DMS79 treated with DMSO at 0.1 percent for 48 hours (cell line): ENCODE measurements at regions not wholly inside any gene's neighbourhood (a gene's known extent, or its start where the extent isn't known, plus 50 kb on each side); places are given as distances from the start of the nearest gene placed in this dataset.

Experiments
- DNase-seq: peaks from one replicate; lab custom pipeline; 2025; lab: John Stamatoyannopoulos, UW

DNA sequence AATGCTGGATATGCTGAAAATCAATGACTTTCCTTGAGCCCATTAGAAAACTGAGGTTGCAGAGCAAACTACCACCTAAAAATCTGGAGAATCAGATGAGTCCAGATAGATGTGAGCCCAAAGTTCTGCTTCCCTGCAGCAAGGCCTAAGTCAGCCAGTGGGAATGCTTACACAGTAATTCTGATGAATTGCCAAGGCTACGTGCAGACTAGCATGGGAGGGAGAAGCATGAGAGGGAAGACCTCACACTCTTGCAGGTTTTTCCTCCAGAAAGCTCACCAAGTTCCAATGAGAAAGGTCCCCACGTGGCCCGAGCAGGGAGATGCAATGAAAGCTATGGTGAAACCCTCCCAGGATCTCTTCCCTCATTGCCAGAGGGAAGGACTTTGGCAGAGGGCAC, 104.8 kb upstream of the SIRPA start:
- DNase-seq: no peak

DNA sequence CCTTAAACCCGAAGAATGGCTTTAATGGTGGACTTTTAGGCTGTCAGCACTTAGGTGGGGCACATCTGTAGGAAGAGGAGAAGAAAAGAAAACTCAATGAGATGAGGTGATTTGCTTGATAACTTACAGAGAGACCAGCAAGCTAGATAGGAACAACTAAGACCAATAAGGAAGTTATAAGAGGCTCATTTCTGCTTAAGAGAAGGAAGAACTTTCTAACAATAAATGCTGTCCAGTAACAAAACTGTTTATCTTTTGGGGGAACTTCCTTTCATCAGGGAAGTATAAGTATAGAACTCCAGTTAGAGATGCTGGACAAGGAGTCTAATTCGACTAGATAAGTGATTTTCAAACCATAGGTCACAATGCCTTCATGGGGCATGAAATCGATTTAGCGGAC, 107.2 kb upstream of the SIRPA start:
- no peak for DNase-seq

DNA sequence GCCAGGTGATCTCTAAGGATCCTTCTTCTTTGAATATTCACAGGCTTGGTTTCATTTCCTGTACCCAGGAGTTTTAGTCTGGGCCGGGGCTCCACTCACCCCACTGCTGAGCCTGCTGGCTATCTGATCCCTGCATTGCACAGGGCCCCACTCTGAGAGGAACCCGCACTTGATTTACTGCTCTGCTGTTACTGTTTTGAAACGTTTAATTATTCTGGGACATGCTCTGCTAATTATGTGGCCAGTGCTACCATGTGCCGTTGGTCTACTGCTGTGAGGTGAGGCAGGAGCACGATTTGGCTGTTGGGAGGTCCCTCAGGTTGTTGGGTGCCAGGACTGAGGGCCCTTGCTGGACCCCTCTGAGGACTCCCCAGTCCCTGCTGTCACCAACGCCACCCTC, 108.7 kb upstream of the SIRPA start:
- no peak for DNase-seq

DNA sequence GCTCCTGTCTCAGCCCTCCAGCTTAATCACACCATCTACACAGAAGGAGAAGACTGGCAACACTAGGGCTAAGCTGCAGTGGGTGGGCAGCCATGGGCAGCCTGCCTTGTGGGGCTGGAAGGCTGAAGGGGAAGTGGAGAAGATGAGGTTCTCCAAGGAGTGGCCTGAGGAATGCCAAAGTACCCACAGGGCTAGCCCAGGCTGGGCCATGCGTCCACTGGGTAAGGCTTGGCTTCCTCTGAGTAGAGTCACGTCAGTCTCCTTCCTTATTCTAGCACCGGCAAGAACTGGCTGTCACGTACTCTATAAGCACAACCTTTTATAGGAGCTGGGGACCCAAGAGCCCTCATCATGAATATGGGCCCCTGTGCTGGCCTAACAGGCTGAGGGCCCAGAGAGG, 110.6 kb upstream of the SIRPA start:
- no peak for DNase-seq

DNA sequence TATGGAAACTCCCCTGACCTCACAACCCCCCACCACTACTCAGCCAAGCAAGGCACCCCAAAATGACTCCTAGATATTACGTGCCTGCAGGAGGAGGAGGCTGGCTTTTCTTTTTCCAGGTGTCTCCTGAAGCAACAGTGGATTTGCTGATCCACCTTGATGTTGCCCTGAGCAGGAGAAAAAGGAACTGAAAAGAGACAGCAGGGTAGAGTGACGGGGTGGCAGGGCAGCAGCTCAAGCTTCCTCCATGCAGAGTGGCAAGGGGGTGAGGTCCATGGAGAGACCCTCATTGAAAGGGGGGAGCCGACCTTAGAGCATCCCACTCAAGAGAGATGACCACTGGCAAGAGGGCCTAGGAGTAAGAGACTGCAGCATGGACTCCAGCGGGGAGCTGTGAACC, 112.0 kb upstream of the SIRPA start:
- no peak for DNase-seq

GRCh38 chr20:1782181-1782580, 113.0 kb upstream of the SIRPA start:
- no peak for DNase-seq

DNA sequence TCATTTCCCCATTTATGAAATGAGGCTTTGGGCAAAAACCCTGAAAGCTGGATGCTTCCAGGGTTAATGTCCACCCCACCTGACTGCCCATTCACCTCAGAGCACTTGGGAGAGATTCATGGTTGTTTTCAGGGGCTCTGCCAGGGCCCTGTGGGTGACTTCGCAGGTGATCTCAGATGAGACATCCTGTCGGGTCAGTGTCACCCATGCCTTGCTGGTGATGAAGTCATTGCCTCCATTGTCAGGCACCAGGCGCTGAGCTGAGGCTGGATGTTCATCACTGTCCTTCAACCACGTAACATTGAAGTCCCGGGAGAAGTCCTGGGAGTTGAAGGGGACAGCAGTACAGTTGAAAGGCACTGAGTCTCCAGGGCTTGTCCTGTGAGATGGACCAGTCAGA, 115.6 kb upstream of the SIRPA start:
- no peak for DNase-seq

GRCh38 chr20:1778338-1778737, 116.9 kb upstream of the SIRPA start:
- no peak for DNase-seq

DNA sequence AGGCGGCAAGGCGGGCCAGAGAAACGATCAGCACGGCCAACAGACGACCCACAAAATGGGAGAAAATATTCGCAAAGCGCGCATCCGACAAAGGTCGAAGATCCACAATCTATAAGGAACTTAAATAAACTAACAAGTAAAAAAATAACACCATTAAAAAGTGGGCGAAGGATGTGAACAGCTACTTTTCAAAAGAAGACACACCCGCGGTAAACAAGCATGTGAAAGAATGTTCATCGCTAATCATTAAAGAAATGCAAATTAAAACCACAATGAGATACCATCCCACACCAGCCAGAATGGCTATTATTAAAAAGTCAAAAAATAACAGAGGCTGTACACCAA, 117.8 kb upstream of the SIRPA start:
- no peak for DNase-seq

- peak; percentile 54 for DNase-seq
Measured at GRCh38 chr20:1776681-1777475, 118.3 kb upstream of the SIRPA start.

DNA sequence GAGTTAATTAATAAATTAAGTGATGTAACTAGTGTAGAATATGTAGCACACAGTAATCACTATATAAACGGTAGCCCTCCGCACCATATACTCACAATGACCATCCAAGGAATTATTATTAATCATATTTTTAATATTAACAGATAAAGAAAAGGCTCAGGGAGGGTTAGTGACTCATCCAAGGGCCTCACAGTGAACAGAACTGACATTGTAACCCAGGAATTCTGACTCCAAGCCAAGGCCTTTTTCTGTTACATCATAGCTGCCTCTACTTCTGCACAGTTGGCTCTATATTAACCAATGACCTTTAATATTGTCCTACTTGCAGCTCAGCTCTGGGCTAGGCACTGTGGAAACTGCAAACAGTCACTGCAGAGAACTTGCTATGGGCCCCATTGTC, 117.5 kb upstream of the SIRPG start:
- no peak for DNase-seq

- DNase-seq: no peak
Measured at GRCh38 chr20:1774479-1774878, 116.9 kb upstream of the SIRPG start.

DNA sequence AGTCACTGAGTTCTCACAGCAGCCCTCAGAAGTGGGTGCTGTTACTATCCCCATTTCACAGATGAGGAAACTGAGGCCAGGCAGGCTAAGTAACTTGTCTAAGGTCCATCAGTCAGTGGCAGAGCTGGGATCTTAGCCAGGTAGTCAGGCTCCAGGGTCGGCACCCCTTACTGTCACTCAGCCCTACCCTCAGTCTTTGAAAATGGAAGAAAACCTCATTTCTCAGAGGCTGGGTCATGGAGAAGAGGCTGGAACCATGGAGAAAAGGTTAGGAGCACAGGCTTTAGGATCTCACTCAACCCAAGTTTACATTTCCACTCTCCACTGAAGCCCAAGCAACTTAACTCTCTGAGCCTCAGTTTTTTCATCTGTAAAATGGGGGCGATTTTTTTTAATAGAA, 116.2 kb upstream of the SIRPG start:
- DNase-seq: no peak

GRCh38 chr20:1769491-1769890, 111.9 kb upstream of the SIRPG start:
- no peak for DNase-seq

DNA sequence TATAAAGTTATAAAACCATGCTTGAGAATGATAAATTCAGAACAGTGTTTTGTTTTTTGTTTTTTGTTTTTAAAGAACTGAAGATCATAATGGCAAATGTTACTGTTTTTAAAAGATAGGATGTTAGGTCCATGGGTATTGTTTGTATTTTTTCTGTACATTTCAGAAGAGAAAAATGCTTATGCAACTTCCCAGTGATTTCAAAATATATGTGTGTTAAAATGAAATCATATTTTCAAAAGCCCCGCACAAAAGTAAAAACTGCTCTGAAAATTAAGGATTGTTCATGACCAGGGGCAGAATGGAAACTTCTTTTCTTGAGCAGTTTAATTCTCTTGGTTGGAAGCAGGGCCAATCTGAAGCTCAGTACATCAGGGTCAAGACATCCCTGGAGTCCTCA, 109.2 kb upstream of the SIRPG start:
- DNase-seq: no peak

GRCh38 chr20:1764136-1765033, 106.8 kb upstream of the SIRPG start:
- DNase-seq: peak; percentile 55

DNA sequence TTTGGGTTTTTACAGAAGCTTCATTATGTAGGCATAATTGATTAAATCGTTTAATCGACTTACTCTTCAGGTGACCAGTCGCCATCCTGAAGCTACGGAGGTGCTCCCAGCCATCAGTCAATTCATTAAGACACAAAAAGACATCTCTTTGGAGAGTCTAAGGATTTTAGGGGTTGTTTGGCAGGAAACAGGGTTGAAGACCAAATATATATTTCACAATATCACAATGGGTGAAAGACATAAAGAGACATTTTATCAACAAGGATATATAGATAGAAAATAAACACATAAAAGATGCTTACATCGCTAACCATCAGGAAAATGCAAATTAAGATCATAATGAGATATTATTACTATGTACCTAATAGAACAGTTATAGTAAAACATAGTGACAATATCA, 104.0 kb upstream of the SIRPG start:
- no peak for DNase-seq

- no peak for DNase-seq
Measured at GRCh38 chr20:1761116-1761515, 103.5 kb upstream of the SIRPG start.

DNA sequence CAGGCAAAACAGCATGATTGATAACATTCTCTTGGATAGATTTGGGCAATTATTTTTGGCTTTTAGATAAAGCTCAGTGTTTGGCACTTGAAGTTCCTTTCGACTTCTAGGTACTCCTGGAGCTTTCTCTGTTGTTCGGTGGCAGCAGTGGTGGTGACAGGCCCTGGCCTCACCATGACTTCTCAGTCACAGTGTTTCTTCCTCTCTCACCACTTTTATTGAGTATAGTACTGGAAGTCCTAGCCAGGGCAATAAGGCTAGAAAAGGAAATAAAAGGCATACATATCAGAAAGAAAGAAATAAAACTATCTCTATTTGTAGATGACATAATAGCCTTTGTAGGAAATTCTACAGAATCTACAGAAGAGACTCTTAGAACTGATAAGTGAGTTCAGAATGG, 101.2 kb upstream of the SIRPG start:
- DNase-seq: no peak

GRCh38 chr20:1757606-1758512, 100.3 kb upstream of the SIRPG start:
- no peak for DNase-seq

GRCh38 chr20:1757072-1757471, 99.5 kb upstream of the SIRPG start:
- DNase-seq: no peak

- DNase-seq: no peak
Measured at GRCh38 chr20:1754749-1755148, 97.2 kb upstream of the SIRPG start.
